H1 (cell line): ENCODE measurements at regions not wholly inside any gene's neighbourhood (a gene's known extent, or its start where the extent isn't known, plus 50 kb on each side); places are given as distances from the start of the nearest gene placed in this dataset.

ENCODE experiments used
- CTCF ChIA-PET: fragments of 300-600 bp; sonication (Branson Sonifier 250); formaldehyde crosslinking; loops from one replicate; lab custom pipeline; 2021; ENCODE audit not compliant: partially characterized antibody; lab: Charles Lee
- POLR2A ChIA-PET: fragments of 300-600 bp; sonication (Branson Sonifier 250); formaldehyde crosslinking; loops from one replicate; lab custom pipeline; 2021; ENCODE audit warnings: inconsistent platforms; ENCODE audit not compliant: partially characterized antibody; lab: Charles Lee
- DNase-seq, 2 experiments: peaks; one replicate each; pipeline versions ENCODE4 v3.0.0 to v3.0.0-alpha.2; 2010 to 2022; ENCODE audit warnings: low spot score in 2 of 2, low read depth in 1 of 2, mixed read lengths in 1 of 2
- FAIRE-seq: peaks from 2 replicates; lab custom pipeline; 2011; peaks lifted over from hg19 to GRCh38; lab: Jason Lieb, UNC
- H2AFZ ChIP-seq: 2 replicates; pipeline ENCODE4 v1.8.1; 2012; ENCODE audit warnings: low read length, inconsistent platforms
- H2AK5ac ChIP-seq: 2 replicates; pipeline ENCODE4 v1.6.1; 2013; ENCODE audit warnings: low read depth, low read length
- H2BK120ac ChIP-seq: replicated peaks from 2 replicates; pipeline ENCODE3; 2013; ENCODE audit warnings: low read depth, low read length, inconsistent platforms
- H2BK12ac ChIP-seq: 2 replicates; pipeline ENCODE4 v1.6.1; 2013; ENCODE audit warnings: low read depth, low read length
- H2BK15ac ChIP-seq: 2 replicates; pipeline ENCODE4 v1.6.1; 2013; ENCODE audit warnings: low read length
- H2BK20ac ChIP-seq: 2 replicates; pipeline ENCODE4 v1.6.1; 2013; ENCODE audit warnings: low read length
- H2BK5ac ChIP-seq: 2 replicates; pipeline ENCODE4 v1.6.1; 2013; ENCODE audit warnings: low read depth, low read length
- H3K14ac ChIP-seq: 2 replicates; pipeline ENCODE4 v1.6.1; 2013; ENCODE audit warnings: inconsistent platforms; ENCODE audit not compliant: insufficient read length
- H3K18ac ChIP-seq: 2 replicates; pipeline ENCODE4 v1.6.1; 2013; ENCODE audit warnings: low read length; ENCODE audit errors: extremely low read depth
- H3K23ac ChIP-seq: 2 replicates; pipeline ENCODE4 v1.6.1; 2013; ENCODE audit warnings: inconsistent platforms; ENCODE audit not compliant: insufficient read length
- H3K23me2 ChIP-seq: 2 replicates; pipeline ENCODE4 v1.6.1; 2013; ENCODE audit warnings: low read depth, low read length
- H3K27ac ChIP-seq: 2 replicates; pipeline ENCODE4 v1.6.1; 2011; ENCODE audit warnings: low read depth, low read length, inconsistent platforms
- H3K27me3 ChIP-seq, 4 experiments: replicated peaks in 1 of 4; 1 replicate in 1 of 4; 2 replicates in 3 of 4; pipeline versions ENCODE4 v1.6.1 to v1.8.1; 2011 to 2013; ENCODE audit warnings: low read length in 3 of 4, mild to moderate bottlenecking in 3 of 4, inconsistent platforms in 2 of 4, mixed read lengths in 2 of 4, moderate library complexity in 1 of 4; ENCODE audit not compliant: control insufficient read depth in 3 of 4, insufficient read depth in 3 of 4; ENCODE audit errors: extremely low read depth in 1 of 4
- H3K36me3 ChIP-seq, 4 experiments: 2 replicates each; pipeline versions ENCODE4 v1.6.1 to v1.8.1; 2011 to 2013; ENCODE audit warnings: mild to moderate bottlenecking in 4 of 4, low read length in 3 of 4, moderate library complexity in 2 of 4, control low read depth in 1 of 4, inconsistent platforms in 1 of 4; ENCODE audit not compliant: insufficient read depth in 4 of 4, control insufficient read depth in 2 of 4
- H3K4ac ChIP-seq: replicated peaks from 2 replicates; pipeline ENCODE3; 2013; ENCODE audit warnings: low read length, low read depth, mixed read lengths, inconsistent platforms; ENCODE audit not compliant: insufficient read length
- H3K4me1 ChIP-seq, 4 experiments: replicated peaks in 1 of 4; 1 replicate in 1 of 4; 2 replicates in 3 of 4; pipeline versions ENCODE4 v1.6.1 to v1.8.1; 2011 to 2013; ENCODE audit warnings: low read length in 3 of 4, inconsistent platforms in 2 of 4, mixed read lengths in 1 of 4; ENCODE audit not compliant: insufficient read depth in 4 of 4, control insufficient read depth in 3 of 4
- H3K4me2 ChIP-seq, 2 experiments: 2 replicates each; pipeline versions ENCODE4 v1.6.1 to v1.8.1; 2011 to 2013; ENCODE audit warnings: low read depth in 2 of 2, low read length in 2 of 2, control low read depth in 1 of 2, inconsistent platforms in 1 of 2, mild to moderate bottlenecking in 1 of 2; ENCODE audit not compliant: insufficient read depth in 1 of 2
- H3K4me3 ChIP-seq, 4 experiments: fragments of 200-600, 300-600 bp in 1 of 4; sonication (generic), shearing (Covaris generic), sonication (Bioruptor Twin) in 1 of 4; 2 replicates each; pipeline versions ENCODE4 v1.5.1 to v1.8.1; 2011 to 2016; ENCODE audit warnings: low read length in 4 of 4, low read depth in 3 of 4, control low read depth in 2 of 4, inconsistent platforms in 2 of 4, mild to moderate bottlenecking in 2 of 4, mixed read lengths in 1 of 4, moderate library complexity in 1 of 4; ENCODE audit not compliant: insufficient read depth in 2 of 4; ENCODE audit errors: extremely low read depth in 1 of 4
- H3K56ac ChIP-seq: replicated peaks from 2 replicates; pipeline ENCODE3; 2013; ENCODE audit warnings: low read depth, mild to moderate bottlenecking, mixed read lengths, low read length, inconsistent platforms; ENCODE audit not compliant: insufficient read length
- H3K79me1 ChIP-seq: 2 replicates; pipeline ENCODE4 v1.6.1; 2013; ENCODE audit warnings: low read depth, low read length, control low read depth
- H3K79me2 ChIP-seq, 2 experiments: 2 replicates each; pipeline versions ENCODE4 v1.6.1 to v1.8.1; 2012 to 2013; ENCODE audit warnings: low read length in 2 of 2, mild to moderate bottlenecking in 2 of 2, inconsistent platforms in 1 of 2; ENCODE audit not compliant: insufficient read depth in 2 of 2, control insufficient read depth in 1 of 2
- H3K9ac ChIP-seq, 4 experiments: replicated peaks in 1 of 4; 1 replicate in 1 of 4; 2 replicates in 3 of 4; pipeline versions ENCODE4 v1.6.1 to v1.8.1; 2011 to 2013; ENCODE audit warnings: low read depth in 3 of 4, low read length in 3 of 4, control low read depth in 2 of 4, mild to moderate bottlenecking in 2 of 4, moderate library complexity in 2 of 4, inconsistent platforms in 1 of 4; ENCODE audit errors: extremely low read depth in 1 of 4
- H3K9me3 ChIP-seq, 2 experiments: 2 replicates each; pipeline versions ENCODE4 v1.6.1 to v1.8.1; 2012 to 2013; ENCODE audit warnings: mild to moderate bottlenecking in 2 of 2, moderate library complexity in 2 of 2, control low read depth in 1 of 2, inconsistent platforms in 1 of 2, low read depth in 1 of 2, low read length in 1 of 2, mixed read lengths in 1 of 2; ENCODE audit not compliant: insufficient read depth in 2 of 2
- H4K20me1 ChIP-seq, 2 experiments: replicated peaks in 1 of 2; 2 replicates each; pipeline versions ENCODE3 to v1.8.1; 2011 to 2013; ENCODE audit warnings: inconsistent platforms in 2 of 2, low read length in 2 of 2, mild to moderate bottlenecking in 1 of 2; ENCODE audit not compliant: insufficient read depth in 2 of 2, control insufficient read depth in 1 of 2
- H4K5ac ChIP-seq: 2 replicates; pipeline ENCODE4 v1.6.1; 2013; ENCODE audit warnings: low read length, low read depth, mixed read lengths, inconsistent platforms; ENCODE audit not compliant: insufficient read length
- H4K8ac ChIP-seq: 2 replicates; pipeline ENCODE4 v1.8.0; 2013; ENCODE audit warnings: mild to moderate bottlenecking, moderate library complexity, low read length, inconsistent platforms; ENCODE audit not compliant: insufficient read depth; ENCODE audit errors: extremely low read depth
- H4K91ac ChIP-seq: replicated peaks from 2 replicates; pipeline ENCODE3; 2013; ENCODE audit warnings: low read length, mixed read lengths, inconsistent platforms; ENCODE audit not compliant: insufficient read length
- ASH2L ChIP-seq: fragments of 200-600, 300-600 bp; sonication (generic); IDR thresholded peaks from one replicate; pipeline ENCODE4 v1.7.1; 2017; ENCODE audit warnings: low read length
- BRCA1 ChIP-seq: IDR thresholded peaks from 2 replicates; pipeline ENCODE4 v1.6.1; 2012; ENCODE audit warnings: low read depth, low read length, improper control_type of control experiment
- CBX8 ChIP-seq: fragments of 300-800, 300-1000 bp; sonication (generic); IDR thresholded peaks from 2 replicates; pipeline ENCODE4 v1.7.1; 2016; ENCODE audit warnings: low read depth, low read length, borderline replicate concordance
- KDM1A ChIP-seq: fragments of 200-600, 300-600 bp; sonication (generic); IDR thresholded peaks from 2 replicates; pipeline ENCODE4 v1.7.1; 2016; ENCODE audit warnings: mild to moderate bottlenecking, low read length, borderline replicate concordance
- MAX ChIP-seq: IDR thresholded peaks from 2 replicates; pipeline ENCODE4 v1.6.1; 2012; ENCODE audit warnings: inconsistent platforms
- NRF1 ChIP-seq: IDR thresholded peaks from 2 replicates; pipeline ENCODE4 v1.6.1; 2011; ENCODE audit warnings: mild to moderate bottlenecking, low read depth, low read length, improper control_type of control experiment
- POLR2AphosphoS5 ChIP-seq: IDR thresholded peaks from 2 replicates; pipeline ENCODE4 v1.6.1; 2011; ENCODE audit warnings: low read depth, low read length
- RFX5 ChIP-seq: IDR thresholded peaks from 2 replicates; pipeline ENCODE4 v1.6.1; 2011; ENCODE audit warnings: low read depth, low read length, improper control_type of control experiment, borderline replicate concordance
- RNF2 ChIP-seq: fragments of 200-900, 300-1000 bp; sonication (generic); IDR thresholded peaks from 2 replicates; pipeline ENCODE4 v1.7.1; 2016; ENCODE audit warnings: borderline replicate concordance, low read depth, mild to moderate bottlenecking, antibody characterized with exemption, low read length; ENCODE audit not compliant: poor library complexity, severe bottlenecking; ENCODE audit errors: missing control alignments
- SAP30 ChIP-seq: fragments of 300-600 bp; sonication (generic); IDR thresholded peaks from 2 replicates; pipeline ENCODE4 v1.7.1; 2012; ENCODE audit warnings: low read length, moderate library complexity, mild to moderate bottlenecking, inconsistent platforms; ENCODE audit not compliant: insufficient read depth, insufficient replicate concordance
- SIRT6 ChIP-seq: IDR thresholded peaks from one replicate; pipeline ENCODE4 v1.7.1; 2012; ENCODE audit warnings: low read length, inconsistent platforms
- SP2 ChIP-seq: IDR thresholded peaks from 2 replicates; pipeline ENCODE4 v1.6.1; 2012; ENCODE audit warnings: mild to moderate bottlenecking, low read length, inconsistent platforms
- SRF ChIP-seq: IDR thresholded peaks from 2 replicates; pipeline ENCODE4 v1.6.1; 2011; ENCODE audit warnings: mild to moderate bottlenecking, low read depth, low read length, moderate library complexity
- TAF1 ChIP-seq: IDR thresholded peaks from 2 replicates; pipeline ENCODE4 v1.6.1; 2011; ENCODE audit warnings: mild to moderate bottlenecking, low read depth, low read length
- TCF12 ChIP-seq: IDR thresholded peaks from 2 replicates; pipeline ENCODE4 v1.6.1; 2011; ENCODE audit warnings: low read depth, mild to moderate bottlenecking, low read length
- YY1 ChIP-seq: IDR thresholded peaks from 2 replicates; pipeline ENCODE4 v1.6.1; 2011; ENCODE audit warnings: low read depth, mild to moderate bottlenecking, low read length
- WGBS, 2 experiments: shearing (Covaris generic) in 1 of 2; methylation state at CpG; one replicate each; pipeline versions ENCODE4 v1.1.6 to v1.1.7; 2013 to 2015; ENCODE audit warnings: low lambda C conversion rate in 2 of 2, mixed read lengths in 2 of 2, inconsistent platforms in 1 of 2, low coverage in 1 of 2, missing lambda C conversion rate in 1 of 2; ENCODE audit not compliant: insufficient replicate concordance in 2 of 2, insufficient coverage in 1 of 2, insufficient read length in 1 of 2; ENCODE audit errors: extremely low coverage in 1 of 2, missing lambda C conversion rate in 1 of 2; 5-methylcytosine and 5-hydroxymethylcytosine counted together

DNA sequence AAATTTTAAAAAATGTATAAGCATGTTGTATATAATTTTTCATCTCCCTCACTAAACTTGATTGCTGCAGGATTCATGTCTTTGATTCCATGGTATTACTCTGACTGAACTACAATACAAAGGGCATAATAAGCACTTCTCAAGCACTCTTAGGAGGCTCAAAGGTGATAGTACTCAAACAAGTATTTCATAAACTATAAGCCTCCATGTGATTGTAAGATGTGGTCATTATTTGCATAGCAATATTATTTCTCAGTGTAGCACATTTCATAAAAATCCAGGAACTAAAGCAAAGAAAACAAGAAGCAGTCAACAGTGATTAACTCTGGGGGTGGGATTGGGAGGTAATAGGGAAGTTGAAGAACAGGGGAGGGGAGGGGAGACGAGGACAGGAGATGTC, 106.2 kb upstream of the DPT start:
- no peak overlapping the region for H3K4me2 ChIP-seq
- no peak overlapping the region for H4K8ac ChIP-seq
- H3K79me1 ChIP-seq = no peaks in the 10 kb centered on the region
- no peak overlapping the region for H2AFZ ChIP-seq
- DNase-seq (no peak), FAIRE-seq (no peak)
- H3K4me3 ChIP-seq = no peak overlapping the region
- H2BK15ac ChIP-seq = no peak overlapping the region
- no peak overlapping the region for H3K18ac ChIP-seq
- H3K27ac ChIP-seq = no peak overlapping the region
- H3K23me2 ChIP-seq = no peaks in the 10 kb centered on the region
- no peak overlapping the region for H3K14ac ChIP-seq
- no peak overlapping the region for H2BK5ac ChIP-seq
- no peak overlapping the region for H3K23ac ChIP-seq
- H3K9me3 ChIP-seq = peaks cover 0 to 11% of the 10 kb centered on the region in 2 experiments; a peak in 2 of 4 replicates
- no peak overlapping the region for H2BK12ac ChIP-seq
- no peaks in the 10 kb centered on the region for H3K79me2 ChIP-seq
- H4K91ac ChIP-seq = no peak overlapping the region
- H3K4ac ChIP-seq = no peak overlapping the region
- CTCF ChIA-PET = no interaction called here
- no peaks in the 10 kb centered on the region; a peak in 1 of 7 replicates for H3K4me1 ChIP-seq
- POLR2A ChIA-PET = no interaction called here
- H4K5ac ChIP-seq = no peak overlapping the region
- H4K20me1 ChIP-seq = no peaks in the 10 kb centered on the region
- no peak overlapping the region for H2BK120ac ChIP-seq
- no peak overlapping the region for H2AK5ac ChIP-seq
- no peak overlapping the region for H3K56ac ChIP-seq
- H3K27me3 ChIP-seq = no peaks in the 10 kb centered on the region
- H3K36me3 ChIP-seq = no peaks in the 10 kb centered on the region; a peak in 1 of 8 replicates
- H3K9ac ChIP-seq = no peak overlapping the region
- no peak overlapping the region for H2BK20ac ChIP-seq
- WGBS, 2 experiments = 89% methylated on average over 1 of the region's 1 CpG; no CpG with 5 or more reads in 1 of the 2 experiments
- TF ChIP-seq NRF1 (no peak), RNF2 (no peak), TCF12 (no peak), SAP30 (no peak), TAF1 (no peak), RFX5 (no peak), KDM1A (no peak), MAX (no peak), POLR2AphosphoS5 (no peak), BRCA1 (no peak), SRF (no peak), SP2 (no peak), CBX8 (no peak), YY1 (no peak), SIRT6 (no peak), ASH2L (no peak)
